SK-N-SH (cell line): ENCODE measurements at regions not wholly inside any gene's neighbourhood (a gene's known extent, or its start where the extent isn't known, plus 50 kb on each side); places are given as distances from the start of the nearest gene placed in this dataset.

Source experiments
- CTCF ChIA-PET: fragments of 300-600, 350-600 bp; formaldehyde crosslinking; extraction: SDS; loops from one replicate; lab custom pipeline; 2021; lab: Yijun Ruan, JAX
- POLR2A ChIA-PET: fragments of 350-600 bp; sonication (Branson Sonifier 250); formaldehyde crosslinking; extraction: SDS; loops from one replicate; lab custom pipeline; 2020; ENCODE audit warnings: antibody characterized with exemption, inconsistent platforms; lab: Yijun Ruan, JAX
- DNase-seq: peaks from one replicate; pipeline ENCODE4 v3.0.0; 2012
- H2AFZ ChIP-seq: fragments of 200-600 bp; sonication (generic); 2 replicates; pipeline ENCODE4 v1.8.1; 2016; ENCODE audit warnings: antibody characterized with exemption, mild to moderate bottlenecking, low read depth
- H3F3A ChIP-seq: fragments of 200-600 bp; sonication (generic); replicated peaks from 2 replicates; pipeline ENCODE3; 2016; ENCODE audit warnings: antibody characterized with exemption, mild to moderate bottlenecking; ENCODE audit not compliant: insufficient read depth
- H3K27ac ChIP-seq, 2 experiments: fragments of 200-500 bp in 1 of 2; fragments of 200-600 bp in 1 of 2; sonication (Bioruptor generic) in 1 of 2; sonication (generic), shearing (Covaris generic) in 1 of 2; 2 replicates each; pipeline versions ENCODE4 v1.5.1 to v1.6.1; 2014 to 2016; ENCODE audit warnings: low read depth in 2 of 2, inconsistent platforms in 1 of 2, low read length in 1 of 2, mild to moderate bottlenecking in 1 of 2, mixed read lengths in 1 of 2
- H3K27me3 ChIP-seq: fragments of 200-600 bp; sonication (generic), shearing (Covaris generic); 2 replicates; pipeline ENCODE4 v1.6.1; 2016; ENCODE audit warnings: mixed run types; ENCODE audit not compliant: insufficient read depth
- H3K36me3 ChIP-seq, 2 experiments: fragments of 200-500 bp in 1 of 2; fragments of 200-600 bp in 1 of 2; sonication (Bioruptor generic) in 1 of 2; sonication (generic) in 1 of 2; replicated peaks in 1 of 2; 2 replicates each; pipeline versions ENCODE3 to v1.5.1; 2014 to 2016; ENCODE audit warnings: low read length in 1 of 2, mild to moderate bottlenecking in 1 of 2; ENCODE audit not compliant: insufficient read depth in 2 of 2, control insufficient read depth in 1 of 2
- H3K4me1 ChIP-seq, 2 experiments: fragments of 200-500 bp in 1 of 2; fragments of 200-600 bp in 1 of 2; sonication (Bioruptor generic) in 1 of 2; sonication (generic), shearing (Covaris generic) in 1 of 2; 2 replicates each; pipeline versions ENCODE4 v1.5.1 to v1.6.1; 2014 to 2016; ENCODE audit warnings: low read depth in 1 of 2, low read length in 1 of 2, mixed run types in 1 of 2; ENCODE audit not compliant: insufficient read depth in 2 of 2, control insufficient read depth in 1 of 2
- H3K4me2 ChIP-seq: fragments of 200-600 bp; sonication (generic), shearing (Covaris generic); 2 replicates; pipeline ENCODE4 v1.6.1; 2017; ENCODE audit warnings: mixed run types
- H3K4me3 ChIP-seq, 2 experiments: fragments of 200-500 bp in 1 of 2; fragments of 200-600 bp in 1 of 2; sonication (Bioruptor generic) in 1 of 2; sonication (generic), shearing (Covaris generic) in 1 of 2; 2 replicates each; pipeline versions ENCODE4 v1.5.1 to v1.8.1; 2014 to 2016; ENCODE audit warnings: low read depth in 2 of 2, inconsistent platforms in 1 of 2, low read length in 1 of 2, mild to moderate bottlenecking in 1 of 2, mixed read lengths in 1 of 2, moderate library complexity in 1 of 2
- H3K79me2 ChIP-seq: fragments of 200-600 bp; sonication (generic); 2 replicates; pipeline ENCODE4 v1.8.1; 2017; ENCODE audit warnings: mild to moderate bottlenecking; ENCODE audit not compliant: insufficient read depth
- H3K9ac ChIP-seq: fragments of 200-600 bp; sonication (generic); 2 replicates; pipeline ENCODE4 v1.6.1; 2017; ENCODE audit warnings: mixed run types
- H3K9me2 ChIP-seq: fragments of 200-600 bp; sonication (generic); 2 replicates; pipeline ENCODE4 v1.6.1; 2017; ENCODE audit warnings: mixed run types
- H3K9me3 ChIP-seq: fragments of 200-600 bp; sonication (generic); 2 replicates; pipeline ENCODE4 v1.6.1; 2017; ENCODE audit warnings: mixed run types, mild to moderate bottlenecking, moderate library complexity
- H4K20me1 ChIP-seq: fragments of 200-600 bp; sonication (generic); 2 replicates; pipeline ENCODE4 v1.6.1; 2017; ENCODE audit warnings: mild to moderate bottlenecking, mixed run types; ENCODE audit not compliant: insufficient read depth
- CHD2 ChIP-seq: fragments of 150-350 bp; IDR thresholded peaks from 2 replicates; pipeline ENCODE4 v1.6.1; 2018; ENCODE audit warnings: low read length; ENCODE audit not compliant: partially characterized antibody
- ELF1 ChIP-seq: IDR thresholded peaks from 2 replicates; pipeline ENCODE4 v1.4.0; 2012
- EP300 ChIP-seq, 2 experiments: IDR thresholded peaks; 2 replicates each; pipeline versions ENCODE4 v1.4.0 to v1.6.1; 2012; ENCODE audit warnings: borderline replicate concordance in 1 of 2, low read depth in 1 of 2, low read length in 1 of 2
- EZH2phosphoT487 ChIP-seq: fragments of 200-600 bp; sonication (generic); IDR thresholded peaks from 2 replicates; pipeline ENCODE4 v1.6.1; 2017; ENCODE audit warnings: low read depth, mixed run types, mild to moderate bottlenecking, antibody characterized with exemption, moderate library complexity, borderline replicate concordance
- FOXJ3 ChIP-seq: sonication (generic); formaldehyde crosslinking; IDR thresholded peaks from 2 replicates; pipeline ENCODE4 v1.5.1; 2020; ENCODE audit warnings: mild to moderate bottlenecking, missing genetic modification reagents
- GATA2 ChIP-seq: sonication (generic); formaldehyde crosslinking; IDR thresholded peaks from 2 replicates; pipeline ENCODE4 v1.5.0; 2020; ENCODE audit warnings: mild to moderate bottlenecking, missing genetic modification reagents
- MXI1 ChIP-seq: IDR thresholded peaks from 2 replicates; pipeline ENCODE4 v1.6.1; 2012; ENCODE audit warnings: mild to moderate bottlenecking, low read depth, low read length, improper control_type of control experiment
- NRF1 ChIP-seq: IDR thresholded peaks from 2 replicates; pipeline ENCODE4 v1.6.1; 2012; ENCODE audit warnings: low read depth, mild to moderate bottlenecking, low read length
- PBX3 ChIP-seq: IDR thresholded peaks from 2 replicates; pipeline ENCODE4; 2012
- REST ChIP-seq: IDR thresholded peaks from 2 replicates; pipeline ENCODE4 v1.6.1; 2012; ENCODE audit warnings: mild to moderate bottlenecking, low read depth, low read length, moderate library complexity
- RFX5 ChIP-seq: IDR thresholded peaks from 2 replicates; pipeline ENCODE4 v1.6.1; 2012; ENCODE audit warnings: mild to moderate bottlenecking, improper control_type of control experiment, low read length
- SIN3A ChIP-seq: IDR thresholded peaks from 2 replicates; pipeline ENCODE4 v1.6.1; 2012; ENCODE audit warnings: low read depth, mild to moderate bottlenecking, low read length, moderate library complexity, borderline replicate concordance
- USF1 ChIP-seq: IDR thresholded peaks from 2 replicates; pipeline ENCODE4 v1.4.0; 2012; ENCODE audit warnings: low read depth, borderline replicate concordance
- USF2 ChIP-seq: fragments of 150-350 bp; IDR thresholded peaks from 2 replicates; pipeline ENCODE4 v1.6.1; 2017; ENCODE audit warnings: antibody characterized with exemption, low read length, low read depth, borderline replicate concordance
- WGBS: methylation state at CpG from one replicate; pipeline ENCODE4 v1.1.6; 2017; ENCODE audit warnings: low lambda C conversion rate; 5-methylcytosine and 5-hydroxymethylcytosine counted together
- TF ChIP-seq, protein P1 (sequence below): IDR thresholded peaks from 2 replicates; pipeline ENCODE4 v1.4.0; 2012; ENCODE audit warnings: low read depth, borderline replicate concordance

GRCh38 chr14:37824939-37825712, 229.7 kb downstream of the TTC6 start:
- CTCF ChIA-PET, result interaction anchor here (0.6 kb wide), 1 partner anchor 1199 kb away, joined by 3 read pairs; no protein-coding TSS in a partner anchor
- TF ChIP-seq RFX5, result no peak
- no peak for TF ChIP-seq PBX3
- no peak for TF ChIP-seq FOXJ3 (CRISPR knock-in tag)
- no peak for TF ChIP-seq EZH2phosphoT487
- TF ChIP-seq SIN3A, result no peak
- no peak for TF ChIP-seq GATA2 (CRISPR knock-in tag)
- TF ChIP-seq, protein P1, sequence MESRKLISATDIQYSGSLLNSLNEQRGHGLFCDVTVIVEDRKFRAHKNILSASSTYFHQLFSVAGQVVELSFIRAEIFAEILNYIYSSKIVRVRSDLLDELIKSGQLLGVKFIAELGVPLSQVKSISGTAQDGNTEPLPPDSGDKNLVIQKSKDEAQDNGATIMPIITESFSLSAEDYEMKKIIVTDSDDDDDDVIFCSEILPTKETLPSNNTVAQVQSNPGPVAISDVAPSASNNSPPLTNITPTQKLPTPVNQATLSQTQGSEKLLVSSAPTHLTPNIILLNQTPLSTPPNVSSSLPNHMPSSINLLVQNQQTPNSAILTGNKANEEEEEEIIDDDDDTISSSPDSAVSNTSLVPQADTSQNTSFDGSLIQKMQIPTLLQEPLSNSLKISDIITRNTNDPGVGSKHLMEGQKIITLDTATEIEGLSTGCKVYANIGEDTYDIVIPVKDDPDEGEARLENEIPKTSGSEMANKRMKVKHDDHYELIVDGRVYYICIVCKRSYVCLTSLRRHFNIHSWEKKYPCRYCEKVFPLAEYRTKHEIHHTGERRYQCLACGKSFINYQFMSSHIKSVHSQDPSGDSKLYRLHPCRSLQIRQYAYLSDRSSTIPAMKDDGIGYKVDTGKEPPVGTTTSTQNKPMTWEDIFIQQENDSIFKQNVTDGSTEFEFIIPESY, result no peak
- TF ChIP-seq EP300 (IDR thresholded peaks at IDR 0.05; ENCODE audit: borderline replicate concordance in 1 of 2, low read depth in 1 of 2, low read length in 1 of 2), result no peak
- H3K4me3 ChIP-seq, result no peak overlapping the region
- H3K4me2 ChIP-seq, result no peak overlapping the region
- no peaks in the 10 kb centered on the region for H3K4me1 ChIP-seq
- H4K20me1 ChIP-seq, result no peaks in the 10 kb centered on the region
- H3K27me3 ChIP-seq, result no peaks in the 10 kb centered on the region
- H3K9ac ChIP-seq, result no peak overlapping the region
- no peak for DNase-seq
- H3K36me3 ChIP-seq, result no peaks in the 10 kb centered on the region
- H3K27ac ChIP-seq, result no peak overlapping the region
- no peaks in the 10 kb centered on the region for H3K9me2 ChIP-seq
- H3F3A ChIP-seq, result no peaks in the 10 kb centered on the region
- H3K9me3 ChIP-seq, result no peaks in the 10 kb centered on the region
- POLR2A ChIA-PET, result no interaction called here
- H3K79me2 ChIP-seq, result no peaks in the 10 kb centered on the region
- no peak overlapping the region for H2AFZ ChIP-seq
- WGBS, result 17% methylated on average over 3 of the region's 3 CpGs

DNA sequence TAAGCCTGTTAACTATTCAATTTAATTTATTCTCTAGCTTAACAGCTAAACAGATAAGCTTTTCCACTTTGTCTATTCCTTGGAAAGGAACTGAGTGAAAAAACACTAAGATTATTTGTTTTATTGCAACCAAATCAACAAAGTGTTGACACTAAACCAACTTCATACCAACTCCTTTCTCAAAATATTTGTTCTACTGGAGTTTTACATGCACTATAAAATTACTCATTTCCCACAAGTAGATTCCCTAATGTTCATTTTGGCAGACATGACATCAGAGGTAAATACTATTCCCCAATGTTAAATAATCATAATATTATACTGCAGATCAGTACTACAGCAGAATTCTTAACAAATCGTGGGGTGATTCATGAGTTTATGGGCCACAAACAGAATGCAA, 231.4 kb downstream of the TTC6 start:
- H3F3A ChIP-seq, result no peaks in the 10 kb centered on the region
- no peak overlapping the region for H2AFZ ChIP-seq
- H3K4me2 ChIP-seq, result no peak overlapping the region
- H3K4me1 ChIP-seq, result no peaks in the 10 kb centered on the region
- no peak overlapping the region for H3K9ac ChIP-seq
- DNase-seq, result no peak
- H3K9me2 ChIP-seq, result no peaks in the 10 kb centered on the region
- H3K9me3 ChIP-seq, result no peaks in the 10 kb centered on the region
- WGBS, result 0% methylated on average over 1 of the region's 1 CpG
- H4K20me1 ChIP-seq, result no peaks in the 10 kb centered on the region
- H3K36me3 ChIP-seq, result no peaks in the 10 kb centered on the region
- no peaks in the 10 kb centered on the region for H3K79me2 ChIP-seq
- ChIA-PET CTCF (no interaction called here), POLR2A (no interaction called here)
- H3K27ac ChIP-seq, result no peak overlapping the region
- no peak overlapping the region for H3K4me3 ChIP-seq
- no peaks in the 10 kb centered on the region for H3K27me3 ChIP-seq
- TF ChIP-seq FOXJ3 (CRISPR knock-in tag) (no peak), NRF1 (no peak), CHD2 (no peak), MXI1 (no peak), RFX5 (no peak), USF2 (no peak), PBX3 (no peak), REST (no peak), USF1 (no peak), ELF1 (no peak)
